Neural progenitor cell (in vitro differentiated cells): ENCODE measurements at regions not wholly inside any gene's neighbourhood (a gene's known extent, or its start where the extent isn't known, plus 50 kb on each side); places are given as distances from the start of the nearest gene placed in this dataset.

ENCODE experiments used
- CTCF ChIP-seq: fragments of 200-600 bp; sonication (generic); IDR thresholded peaks from 2 replicates; pipeline ENCODE4 v1.5.1; 2017; ENCODE audit warnings: antibody characterized with exemption, mild to moderate bottlenecking
- EZH2 ChIP-seq: fragments of 200-600 bp; sonication (generic); IDR thresholded peaks from 2 replicates; pipeline ENCODE4 v1.6.1; 2017; ENCODE audit warnings: antibody characterized with exemption, mild to moderate bottlenecking, moderate library complexity

GRCh38 chr6:128742900-128743299 lies 140.0 kb upstream of the LAMA2 start:
- TF ChIP-seq CTCF (no peak), EZH2 (no peak)
